Glutamatergic neuron (in vitro differentiated cells): ENCODE measurements at regions not wholly inside any gene's neighbourhood (a gene's known extent, or its start where the extent isn't known, plus 50 kb on each side); places are given as distances from the start of the nearest gene placed in this dataset.

Experiments
- DNase-seq: peaks from one replicate; pipeline ENCODE4 v3.0.0; 2022
- H3K27ac Mint-ChIP-seq: one replicate; pipeline ENCODE4 v1.8.0; 2020; ENCODE audit warnings: mild to moderate bottlenecking, mixed read lengths, inconsistent platforms; ENCODE audit not compliant: unreplicated experiment
- H3K27me3 Mint-ChIP-seq: one replicate; pipeline ENCODE4 v1.8.0; 2020; ENCODE audit warnings: mild to moderate bottlenecking, moderate library complexity, mixed read lengths, inconsistent platforms; ENCODE audit not compliant: unreplicated experiment
- H3K36me3 Mint-ChIP-seq: one replicate; pipeline ENCODE4 v1.8.0; 2020; ENCODE audit warnings: mild to moderate bottlenecking, mixed read lengths, inconsistent platforms; ENCODE audit not compliant: unreplicated experiment
- H3K4me1 Mint-ChIP-seq: one replicate; pipeline ENCODE4 v1.8.0; 2020; ENCODE audit warnings: mild to moderate bottlenecking, low read depth, mixed read lengths, inconsistent platforms; ENCODE audit not compliant: unreplicated experiment
- H3K4me3 Mint-ChIP-seq: one replicate; pipeline ENCODE4 v1.8.0; 2020; ENCODE audit warnings: mild to moderate bottlenecking, mixed read lengths, inconsistent platforms; ENCODE audit not compliant: unreplicated experiment
- H3K9me3 Mint-ChIP-seq: one replicate; pipeline ENCODE4 v1.8.0; 2020; ENCODE audit warnings: mild to moderate bottlenecking, moderate library complexity, mixed read lengths, inconsistent platforms; ENCODE audit not compliant: unreplicated experiment
- CTCF ChIP-seq: fragments of 200-600 bp; sonication (generic); IDR thresholded peaks from one replicate; pipeline ENCODE4 v1.5.0; 2021; ENCODE audit not compliant: partially characterized antibody, unreplicated experiment

DNA sequence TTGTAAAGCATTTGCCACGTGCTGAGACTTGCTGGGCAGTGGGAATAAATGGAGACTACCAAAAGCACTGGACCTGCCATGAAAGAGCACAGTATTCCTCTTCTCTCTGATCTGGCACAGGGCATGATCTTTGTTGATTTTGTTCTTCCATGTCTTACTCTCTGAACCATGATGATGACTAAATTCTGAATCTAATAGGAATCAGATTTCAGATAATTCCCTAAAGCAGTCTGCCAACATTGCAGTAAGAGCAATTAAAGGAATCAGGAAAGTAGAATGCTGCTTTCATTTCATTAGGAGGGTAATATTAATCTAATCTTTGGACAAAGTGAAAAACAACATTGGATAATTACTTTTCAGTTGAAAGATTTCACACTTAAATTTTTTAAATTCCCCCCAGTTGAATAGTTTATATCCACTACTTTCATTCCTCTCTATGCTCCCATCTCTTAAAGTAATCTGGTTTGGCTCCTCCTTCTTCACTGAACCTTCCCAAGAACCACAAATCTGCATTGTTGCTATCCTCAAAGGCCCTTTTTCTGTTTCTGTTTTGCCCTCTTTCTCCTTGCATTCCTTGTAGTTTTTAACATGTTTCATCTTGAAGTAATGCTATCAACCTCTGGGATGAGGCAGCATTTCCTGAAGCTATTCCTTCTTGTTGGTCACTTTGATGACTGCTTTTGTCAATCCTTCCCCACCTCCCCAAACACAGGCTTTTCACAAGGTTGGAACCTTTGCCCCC, 243.2 kb upstream of the TENT5A start:
- Mint-ChIP-seq H3K4me1 (no peaks in the 10 kb centered on the region), H3K36me3 (no peaks in the 10 kb centered on the region)

GRCh38 chr6:81988871-81989270, 236.4 kb upstream of the TENT5A start:
- Mint-ChIP-seq H3K4me3 (no peak overlapping the region), H3K9me3 (no peaks in the 10 kb centered on the region), H3K27me3 (peaks cover 2% of the 10 kb centered on the region), H3K27ac (no peak overlapping the region), H3K4me1 (no peaks in the 10 kb centered on the region), H3K36me3 (no peaks in the 10 kb centered on the region)
- DNase-seq, result no peak
- no peak for TF ChIP-seq CTCF

More for the DNA sequence above, 243.2 kb upstream of the TENT5A start:
- H3K27me3 Mint-ChIP-seq, result no peaks in the 10 kb centered on the region
- no peak overlapping the region for H3K27ac Mint-ChIP-seq
- H3K9me3 Mint-ChIP-seq, result no peaks in the 10 kb centered on the region
- no peak overlapping the region for H3K4me3 Mint-ChIP-seq
- TF ChIP-seq CTCF, result no peak
- DNase-seq, result no peak

DNA sequence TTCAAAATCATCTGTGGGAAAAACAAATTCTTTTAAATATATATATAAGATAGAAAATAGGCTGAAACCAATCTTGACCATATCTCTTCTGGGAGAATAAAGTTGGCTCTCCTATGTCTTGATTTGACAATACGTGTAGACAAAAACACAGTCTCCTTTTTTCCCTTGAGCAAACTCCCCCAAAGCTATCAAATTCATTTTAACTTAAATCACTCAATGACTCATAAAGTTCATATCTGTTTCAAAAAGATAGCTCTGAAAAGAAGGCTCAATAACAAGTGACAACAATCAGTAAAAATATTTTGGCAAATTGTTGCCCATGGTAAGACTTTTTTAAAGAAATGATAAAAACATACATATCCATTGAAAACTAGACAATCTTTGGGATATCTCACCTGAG, 236.0 kb upstream of the TENT5A start:
- Mint-ChIP-seq H3K36me3 (no peaks in the 10 kb centered on the region), H3K4me1 (no peaks in the 10 kb centered on the region), H3K9me3 (no peaks in the 10 kb centered on the region), H3K4me3 (no peak overlapping the region), H3K27ac (no peak overlapping the region), H3K27me3 (peaks cover 2% of the 10 kb centered on the region)
- TF ChIP-seq CTCF, result no peak
- no peak for DNase-seq

DNA sequence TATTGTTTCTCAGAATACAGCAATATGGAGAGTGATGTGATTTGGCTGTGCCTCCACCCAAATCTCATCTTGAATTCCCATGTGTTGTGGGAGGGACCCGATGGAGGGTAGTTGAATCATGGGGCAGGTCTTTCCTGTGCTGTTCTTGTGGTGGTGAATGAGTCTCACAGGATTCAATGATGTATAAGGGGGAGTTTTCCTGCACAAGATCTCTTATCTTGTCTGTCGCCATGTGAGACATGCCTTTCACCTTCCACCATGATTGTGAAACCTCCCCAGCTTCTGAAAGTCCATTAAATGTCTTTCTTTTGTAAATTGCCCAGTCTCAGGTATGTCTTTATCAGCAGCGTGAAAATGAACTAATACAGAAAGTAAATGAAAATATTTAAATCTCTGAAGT, 234.8 kb upstream of the TENT5A start:
- peaks cover 2% of the 10 kb centered on the region for H3K27me3 Mint-ChIP-seq
- no peak overlapping the region for H3K27ac Mint-ChIP-seq
- TF ChIP-seq CTCF, result no peak
- no peak overlapping the region for H3K4me3 Mint-ChIP-seq
- H3K9me3 Mint-ChIP-seq, result no peaks in the 10 kb centered on the region
- no peaks in the 10 kb centered on the region for H3K4me1 Mint-ChIP-seq
- H3K36me3 Mint-ChIP-seq, result no peaks in the 10 kb centered on the region
- no peak for DNase-seq

DNA sequence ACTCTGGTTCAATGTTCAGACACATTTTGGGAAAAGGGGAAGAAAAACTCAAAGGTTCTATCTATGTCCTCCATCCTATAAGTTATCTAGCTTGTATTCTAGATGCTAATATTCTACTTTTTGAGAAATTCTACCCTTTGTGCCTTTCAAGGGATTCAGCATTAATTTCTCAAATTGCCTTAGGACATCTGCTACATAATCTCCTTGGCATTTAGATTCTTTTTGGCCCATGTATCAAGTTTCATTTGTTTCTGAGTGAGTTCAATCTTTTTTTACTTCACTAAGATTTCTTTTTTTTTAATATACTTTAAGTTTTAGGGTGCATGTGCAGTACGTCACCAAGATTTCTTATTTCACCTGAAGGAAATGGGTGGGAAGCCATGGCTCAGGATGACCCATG, 232.7 kb upstream of the TENT5A start:
- Mint-ChIP-seq H3K9me3 (no peaks in the 10 kb centered on the region), H3K4me3 (no peak overlapping the region), H3K36me3 (no peaks in the 10 kb centered on the region), H3K27me3 (peaks cover 2% of the 10 kb centered on the region), H3K27ac (no peak overlapping the region), H3K4me1 (no peaks in the 10 kb centered on the region)
- no peak for DNase-seq
- no peak for TF ChIP-seq CTCF
